ENCODE measurements at regions not wholly inside any gene's neighbourhood (a gene's known extent, or its start where the extent isn't known, plus 50 kb on each side); places are given as distances from the start of the nearest gene placed in this dataset.
"Not testable (repeated sequence)": the region's sequence is repeated elsewhere in the genome, so short reads cannot be mapped to it uniquely, and the experiment has no call there.

DNA sequence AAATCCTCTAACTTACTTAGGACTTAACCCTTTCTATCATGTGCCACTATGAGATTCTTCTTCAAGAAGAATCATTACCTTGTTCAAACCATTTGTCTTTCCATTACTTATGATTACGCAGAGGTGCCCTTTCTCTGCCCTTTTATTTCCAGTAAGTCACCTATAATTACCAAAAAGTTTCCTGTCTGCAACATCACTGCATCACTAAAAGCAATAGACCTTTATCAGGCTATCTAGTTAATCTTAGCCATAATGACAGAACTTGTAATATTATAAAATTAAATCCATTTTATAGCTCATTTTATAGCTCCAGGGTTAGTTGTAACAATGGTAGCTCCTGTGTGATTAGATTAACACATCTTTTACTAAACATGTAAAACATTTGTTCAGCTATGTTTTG, 673.6 kb upstream of the PITX2 start:
- DNase-seq: no peak

DNA sequence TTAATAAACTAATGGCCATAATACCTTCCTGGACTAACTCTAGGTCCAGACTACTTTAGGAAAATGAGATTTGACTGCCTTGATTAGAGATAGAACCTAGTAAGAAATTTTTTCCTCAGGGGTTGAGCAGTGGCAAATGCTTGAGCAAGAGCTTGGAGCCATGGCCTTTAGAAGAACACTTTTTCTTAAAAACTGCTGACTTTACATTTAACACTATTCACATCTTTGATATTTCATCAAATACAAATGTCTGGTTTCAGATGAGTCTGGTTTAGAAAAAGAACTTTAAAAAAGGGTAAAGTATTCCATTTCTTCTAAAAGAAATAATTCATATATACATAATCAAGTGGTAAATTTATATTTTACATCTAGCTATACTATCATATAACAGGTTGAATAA, 680.9 kb upstream of the PITX2 start:
- DNase-seq: no peak

GRCh38 chr4:111323496-111323895, 700.6 kb upstream of the PITX2 start:
- no peak for DNase-seq

GRCh38 chr4:111323916-111324315, 701.0 kb upstream of the PITX2 start:
- DNase-seq: no peak

GRCh38 chr4:111326450-111326849, 703.6 kb upstream of the PITX2 start:
- no peak for DNase-seq

DNA sequence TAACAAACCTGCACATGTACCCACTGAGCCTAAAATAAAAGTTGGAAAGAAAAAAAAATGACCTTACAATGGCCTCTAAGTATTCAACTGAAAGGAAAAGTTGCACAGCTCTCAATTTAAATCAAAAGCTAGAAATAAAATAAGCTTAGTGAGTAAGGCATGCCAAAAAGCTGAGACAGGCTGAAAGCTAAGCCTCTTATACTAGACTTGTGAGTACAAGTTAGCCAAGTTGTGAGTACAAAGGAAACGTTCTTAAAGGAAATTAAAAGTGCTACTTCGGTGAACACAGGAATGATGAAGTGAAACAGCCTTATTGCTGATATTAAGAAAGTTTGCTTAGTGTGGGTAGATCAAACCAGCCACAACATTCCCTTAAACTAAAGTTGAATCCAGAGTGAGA, 707.9 kb upstream of the PITX2 start:
- DNase-seq: no peak

- DNase-seq: no peak
These were observed 711.5 kb upstream of the PITX2 start for GRCh38 chr4:111334361-111334760.

DNA sequence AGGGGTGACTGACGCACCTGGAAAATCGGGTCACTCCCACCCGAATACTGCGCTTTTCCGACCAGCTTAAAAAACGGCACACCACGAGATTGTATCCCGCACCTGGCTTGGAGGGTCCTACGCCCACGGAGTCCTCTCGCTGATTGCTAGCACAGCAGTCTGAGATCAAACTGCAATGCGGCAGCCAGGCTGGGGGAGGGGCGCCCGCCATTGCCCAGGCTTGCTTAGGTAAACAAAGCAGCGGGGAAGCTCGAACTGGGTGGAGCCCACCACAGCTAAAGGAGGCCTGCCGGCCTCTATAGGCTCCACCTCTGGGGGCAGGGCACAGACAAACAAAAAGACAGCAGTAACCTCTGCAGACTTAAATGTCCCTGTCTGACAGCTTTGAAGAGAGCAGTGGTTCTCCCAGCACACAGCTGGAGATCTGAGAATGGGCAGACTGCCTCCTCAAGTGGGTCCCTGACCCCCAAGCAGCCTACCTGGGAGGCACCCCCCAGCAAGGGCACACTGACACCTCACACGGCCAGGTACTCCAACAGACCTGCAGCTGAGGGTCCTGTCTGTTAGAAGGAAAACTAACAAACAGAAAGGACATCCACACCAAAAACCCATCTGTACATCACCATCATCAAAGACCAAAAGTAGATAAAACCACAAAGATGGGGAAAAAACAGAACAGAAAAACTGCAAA, 714.5 kb upstream of the PITX2 start:
- not testable (repeated sequence) for DNase-seq

- DNase-seq: no peak
These were observed 736.7 kb upstream of the PITX2 start for GRCh38 chr4:111359602-111360001.

- DNase-seq: no peak
These were observed 738.0 kb upstream of the PITX2 start for GRCh38 chr4:111360906-111361305.

- DNase-seq: no peak
These were observed 740.1 kb upstream of the PITX2 start for GRCh38 chr4:111362941-111363361.

GRCh38 chr4:111377880-111378279, 755.0 kb upstream of the PITX2 start:
- not testable (repeated sequence) for DNase-seq

- DNase-seq: no peak
These were observed 756.7 kb upstream of the FAM241A start for GRCh38 chr4:111388561-111388960.

DNA sequence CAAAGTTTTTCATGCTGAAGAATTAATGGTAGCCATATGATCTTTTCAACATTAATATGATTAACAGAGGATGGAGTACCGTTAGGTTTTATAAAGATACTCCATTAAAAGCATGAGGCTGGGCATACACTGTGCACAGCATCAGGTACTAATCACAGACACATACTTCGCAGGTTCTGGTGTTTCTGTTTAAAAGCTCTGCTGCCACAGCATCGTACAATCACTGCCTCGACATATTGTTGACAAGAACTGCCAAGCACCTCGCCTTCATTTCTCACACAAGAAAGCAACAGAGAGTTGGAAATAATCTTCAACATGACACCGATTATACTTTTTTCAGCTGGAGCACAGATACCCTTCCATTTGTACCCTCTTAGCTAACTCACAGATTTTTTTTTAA, 753.4 kb upstream of the FAM241A start:
- DNase-seq: no peak

DNA sequence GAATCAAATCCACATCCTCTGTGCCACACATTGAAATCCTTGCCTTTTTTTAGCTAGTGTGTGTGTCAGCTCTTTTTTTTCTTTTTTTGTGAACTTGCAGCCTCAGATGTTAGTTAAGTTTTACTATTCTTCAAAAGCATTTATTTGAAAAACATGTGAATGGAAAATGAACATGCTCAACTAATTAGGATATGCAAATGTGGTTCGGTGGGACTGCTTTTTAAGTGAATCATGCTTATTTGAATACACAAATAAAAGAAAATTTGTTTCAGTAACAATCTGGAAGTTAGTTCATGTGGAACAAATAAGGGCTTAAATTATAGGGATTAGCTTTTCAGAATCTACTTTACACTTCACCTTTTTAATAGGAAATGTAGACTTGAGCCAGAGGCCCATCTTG, 751.5 kb upstream of the FAM241A start:
- no peak for DNase-seq

DNA sequence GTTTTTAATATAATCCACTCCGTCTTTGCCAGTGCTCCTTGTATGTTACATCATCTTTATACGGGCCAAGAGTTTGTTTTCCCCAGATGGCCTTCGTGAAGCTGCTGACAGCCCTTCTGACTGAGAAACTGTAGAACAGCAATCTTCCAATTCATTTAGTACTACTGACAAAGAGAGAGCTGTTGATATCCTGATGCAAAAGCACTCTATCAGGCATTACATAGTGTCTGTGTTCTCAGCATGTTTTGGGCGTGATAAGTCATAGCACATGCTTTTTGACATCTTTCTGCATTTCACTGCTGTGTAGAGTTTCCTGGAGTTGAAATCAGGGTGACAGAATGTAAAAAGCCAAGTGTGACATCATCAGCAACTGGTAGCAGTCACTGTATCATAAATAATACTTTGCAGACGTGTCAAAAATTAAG, 746.3 kb upstream of the FAM241A start:
- DNase-seq: no peak

GRCh38 chr4:111399623-111400022, 745.6 kb upstream of the FAM241A start:
- no peak for DNase-seq

DNA sequence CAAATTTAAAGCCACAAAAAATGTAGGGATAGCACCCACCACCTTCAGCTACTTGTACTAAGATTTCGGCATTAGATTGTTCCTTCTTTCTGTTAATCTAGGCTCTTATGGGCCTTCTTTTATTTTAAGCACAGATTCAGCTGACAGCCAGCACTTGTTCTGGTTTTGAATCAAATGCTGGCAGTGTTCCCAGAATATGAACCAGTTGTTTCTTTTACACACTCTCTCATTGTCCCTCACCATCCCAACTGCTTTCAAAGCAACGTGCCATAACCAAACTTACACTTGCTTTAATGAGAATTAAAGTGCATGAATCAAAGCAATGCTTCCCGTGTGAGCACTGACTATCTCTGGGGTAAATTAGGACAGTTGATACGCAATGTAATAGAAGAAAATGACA, 744.5 kb upstream of the FAM241A start:
- no peak for DNase-seq

DNA sequence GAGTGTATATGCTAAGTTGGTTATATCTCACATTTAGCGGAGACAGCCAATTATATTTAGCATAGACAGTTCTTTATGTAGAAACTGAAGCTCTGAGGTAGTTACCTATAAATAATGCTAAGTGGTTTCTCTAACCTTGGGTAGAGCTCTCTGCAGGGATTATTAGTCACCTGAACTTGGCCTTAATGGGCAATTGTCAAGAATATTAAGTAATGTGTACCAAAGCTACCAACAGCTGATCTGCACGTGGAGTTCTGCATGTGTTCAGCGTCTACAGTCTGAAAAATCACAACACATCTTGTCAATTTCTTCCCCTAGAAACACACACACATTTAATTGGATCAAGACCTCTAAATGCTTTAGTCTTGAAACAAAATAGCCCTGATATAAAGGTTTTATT, 740.6 kb upstream of the FAM241A start:
- DNase-seq: no peak

GRCh38 chr4:111405989-111406388, 739.3 kb upstream of the FAM241A start:
- DNase-seq: no peak

- DNase-seq: no peak
These were observed 734.7 kb upstream of the FAM241A start for GRCh38 chr4:111410571-111410970.

- no peak for DNase-seq
These were observed 727.7 kb upstream of the FAM241A start for GRCh38 chr4:111417521-111417920.

- DNase-seq: no peak
These were observed 711.8 kb upstream of the FAM241A start for GRCh38 chr4:111433441-111433840.

DNA sequence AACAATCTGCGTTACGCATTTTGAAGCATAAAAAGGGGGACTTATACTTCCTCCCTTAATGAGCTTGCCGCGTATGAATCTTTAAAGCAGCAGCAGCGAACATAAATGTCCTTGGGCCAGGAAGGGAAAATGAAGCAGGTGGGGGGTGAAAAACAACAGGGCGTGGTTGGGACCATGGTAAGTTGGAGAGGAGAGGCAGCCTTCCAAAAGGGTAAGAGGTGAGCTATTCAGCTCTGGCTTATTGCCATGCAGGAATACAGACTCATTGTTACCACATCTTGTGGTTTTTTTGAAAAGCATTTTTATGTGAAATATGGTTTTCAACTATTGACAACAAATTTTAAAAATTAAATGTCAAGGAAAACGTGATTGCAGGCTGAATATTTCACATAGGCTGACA, 710.7 kb upstream of the FAM241A start:
- no peak for DNase-seq

DNA sequence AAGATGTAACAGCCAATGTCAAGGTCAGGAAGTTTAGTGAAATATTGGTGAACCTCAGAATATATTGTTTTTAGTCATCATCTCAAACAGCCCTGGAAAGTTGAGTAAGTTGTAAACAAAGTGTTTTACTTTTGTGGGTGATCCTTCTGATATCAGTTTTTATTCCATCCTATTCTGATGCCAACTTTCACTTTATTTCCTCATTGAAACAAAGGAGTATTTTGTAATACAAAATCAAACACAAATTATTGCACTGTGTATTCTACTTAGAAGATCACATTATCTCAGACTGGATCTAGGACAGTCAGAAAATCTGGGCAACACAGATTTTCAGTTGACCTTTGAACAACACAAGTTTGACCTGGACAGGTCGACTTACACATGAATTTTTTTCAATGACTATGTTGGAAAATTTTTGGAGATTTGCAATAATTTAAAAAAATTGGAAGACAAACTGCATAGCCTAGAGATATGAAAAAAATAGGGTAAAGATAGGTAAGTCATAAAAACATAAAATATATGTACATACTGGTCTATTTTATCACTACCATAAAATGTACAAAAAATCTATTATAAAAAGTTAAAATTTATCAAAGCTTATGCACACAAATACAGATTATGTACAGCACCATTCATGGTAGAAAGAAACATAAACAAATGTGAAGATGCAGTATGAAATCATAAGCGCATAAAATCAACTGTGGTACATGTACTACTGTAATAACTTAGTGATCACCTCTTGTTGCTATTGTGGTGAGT, 709.1 kb upstream of the FAM241A start:
- no peak for DNase-seq
